H1 (cell line): ENCODE measurements at regions not wholly inside any gene's neighbourhood (a gene's known extent, or its start where the extent isn't known, plus 50 kb on each side); places are given as distances from the start of the nearest gene placed in this dataset.

Source experiments
- CTCF ChIA-PET: fragments of 300-600 bp; sonication (Branson Sonifier 250); formaldehyde crosslinking; loops from one replicate; lab custom pipeline; 2021; ENCODE audit not compliant: partially characterized antibody; lab: Charles Lee
- POLR2A ChIA-PET: fragments of 300-600 bp; sonication (Branson Sonifier 250); formaldehyde crosslinking; loops from one replicate; lab custom pipeline; 2021; ENCODE audit warnings: inconsistent platforms; ENCODE audit not compliant: partially characterized antibody; lab: Charles Lee
- DNase-seq, 2 experiments: peaks; one replicate each; pipeline versions ENCODE4 v3.0.0 to v3.0.0-alpha.2; 2010 to 2022; ENCODE audit warnings: low spot score in 2 of 2, low read depth in 1 of 2, mixed read lengths in 1 of 2
- FAIRE-seq: peaks from 2 replicates; lab custom pipeline; 2011; peaks lifted over from hg19 to GRCh38; lab: Jason Lieb, UNC
- H2AFZ ChIP-seq: 2 replicates; pipeline ENCODE4 v1.8.1; 2012; ENCODE audit warnings: low read length, inconsistent platforms
- H2AK5ac ChIP-seq: 2 replicates; pipeline ENCODE4 v1.6.1; 2013; ENCODE audit warnings: low read depth, low read length
- H2BK120ac ChIP-seq: replicated peaks from 2 replicates; pipeline ENCODE3; 2013; ENCODE audit warnings: low read depth, low read length, inconsistent platforms
- H2BK12ac ChIP-seq: 2 replicates; pipeline ENCODE4 v1.6.1; 2013; ENCODE audit warnings: low read depth, low read length
- H2BK15ac ChIP-seq: 2 replicates; pipeline ENCODE4 v1.6.1; 2013; ENCODE audit warnings: low read length
- H2BK20ac ChIP-seq: 2 replicates; pipeline ENCODE4 v1.6.1; 2013; ENCODE audit warnings: low read length
- H2BK5ac ChIP-seq: 2 replicates; pipeline ENCODE4 v1.6.1; 2013; ENCODE audit warnings: low read depth, low read length
- H3K14ac ChIP-seq: 2 replicates; pipeline ENCODE4 v1.6.1; 2013; ENCODE audit warnings: inconsistent platforms; ENCODE audit not compliant: insufficient read length
- H3K18ac ChIP-seq: 2 replicates; pipeline ENCODE4 v1.6.1; 2013; ENCODE audit warnings: low read length; ENCODE audit errors: extremely low read depth
- H3K23ac ChIP-seq: 2 replicates; pipeline ENCODE4 v1.6.1; 2013; ENCODE audit warnings: inconsistent platforms; ENCODE audit not compliant: insufficient read length
- H3K23me2 ChIP-seq: 2 replicates; pipeline ENCODE4 v1.6.1; 2013; ENCODE audit warnings: low read depth, low read length
- H3K27ac ChIP-seq: 2 replicates; pipeline ENCODE4 v1.6.1; 2011; ENCODE audit warnings: low read depth, low read length, inconsistent platforms
- H3K27me3 ChIP-seq, 4 experiments: replicated peaks in 1 of 4; 1 replicate in 1 of 4; 2 replicates in 3 of 4; pipeline versions ENCODE4 v1.6.1 to v1.8.1; 2011 to 2013; ENCODE audit warnings: low read length in 3 of 4, mild to moderate bottlenecking in 3 of 4, inconsistent platforms in 2 of 4, mixed read lengths in 2 of 4, moderate library complexity in 1 of 4; ENCODE audit not compliant: control insufficient read depth in 3 of 4, insufficient read depth in 3 of 4; ENCODE audit errors: extremely low read depth in 1 of 4
- H3K36me3 ChIP-seq, 4 experiments: 2 replicates each; pipeline versions ENCODE4 v1.6.1 to v1.8.1; 2011 to 2013; ENCODE audit warnings: mild to moderate bottlenecking in 4 of 4, low read length in 3 of 4, moderate library complexity in 2 of 4, control low read depth in 1 of 4, inconsistent platforms in 1 of 4; ENCODE audit not compliant: insufficient read depth in 4 of 4, control insufficient read depth in 2 of 4
- H3K4ac ChIP-seq: replicated peaks from 2 replicates; pipeline ENCODE3; 2013; ENCODE audit warnings: low read length, low read depth, mixed read lengths, inconsistent platforms; ENCODE audit not compliant: insufficient read length
- H3K4me1 ChIP-seq, 4 experiments: replicated peaks in 1 of 4; 1 replicate in 1 of 4; 2 replicates in 3 of 4; pipeline versions ENCODE4 v1.6.1 to v1.8.1; 2011 to 2013; ENCODE audit warnings: low read length in 3 of 4, inconsistent platforms in 2 of 4, mixed read lengths in 1 of 4; ENCODE audit not compliant: insufficient read depth in 4 of 4, control insufficient read depth in 3 of 4
- H3K4me2 ChIP-seq, 2 experiments: 2 replicates each; pipeline versions ENCODE4 v1.6.1 to v1.8.1; 2011 to 2013; ENCODE audit warnings: low read depth in 2 of 2, low read length in 2 of 2, control low read depth in 1 of 2, inconsistent platforms in 1 of 2, mild to moderate bottlenecking in 1 of 2; ENCODE audit not compliant: insufficient read depth in 1 of 2
- H3K4me3 ChIP-seq, 4 experiments: fragments of 200-600, 300-600 bp in 1 of 4; sonication (generic), shearing (Covaris generic), sonication (Bioruptor Twin) in 1 of 4; 2 replicates each; pipeline versions ENCODE4 v1.5.1 to v1.8.1; 2011 to 2016; ENCODE audit warnings: low read length in 4 of 4, low read depth in 3 of 4, control low read depth in 2 of 4, inconsistent platforms in 2 of 4, mild to moderate bottlenecking in 2 of 4, mixed read lengths in 1 of 4, moderate library complexity in 1 of 4; ENCODE audit not compliant: insufficient read depth in 2 of 4; ENCODE audit errors: extremely low read depth in 1 of 4
- H3K56ac ChIP-seq: replicated peaks from 2 replicates; pipeline ENCODE3; 2013; ENCODE audit warnings: low read depth, mild to moderate bottlenecking, mixed read lengths, low read length, inconsistent platforms; ENCODE audit not compliant: insufficient read length
- H3K79me1 ChIP-seq: 2 replicates; pipeline ENCODE4 v1.6.1; 2013; ENCODE audit warnings: low read depth, low read length, control low read depth
- H3K79me2 ChIP-seq, 2 experiments: 2 replicates each; pipeline versions ENCODE4 v1.6.1 to v1.8.1; 2012 to 2013; ENCODE audit warnings: low read length in 2 of 2, mild to moderate bottlenecking in 2 of 2, inconsistent platforms in 1 of 2; ENCODE audit not compliant: insufficient read depth in 2 of 2, control insufficient read depth in 1 of 2
- H3K9ac ChIP-seq, 4 experiments: replicated peaks in 1 of 4; 1 replicate in 1 of 4; 2 replicates in 3 of 4; pipeline versions ENCODE4 v1.6.1 to v1.8.1; 2011 to 2013; ENCODE audit warnings: low read depth in 3 of 4, low read length in 3 of 4, control low read depth in 2 of 4, mild to moderate bottlenecking in 2 of 4, moderate library complexity in 2 of 4, inconsistent platforms in 1 of 4; ENCODE audit errors: extremely low read depth in 1 of 4
- H3K9me3 ChIP-seq, 2 experiments: 2 replicates each; pipeline versions ENCODE4 v1.6.1 to v1.8.1; 2012 to 2013; ENCODE audit warnings: mild to moderate bottlenecking in 2 of 2, moderate library complexity in 2 of 2, control low read depth in 1 of 2, inconsistent platforms in 1 of 2, low read depth in 1 of 2, low read length in 1 of 2, mixed read lengths in 1 of 2; ENCODE audit not compliant: insufficient read depth in 2 of 2
- H4K20me1 ChIP-seq, 2 experiments: replicated peaks in 1 of 2; 2 replicates each; pipeline versions ENCODE3 to v1.8.1; 2011 to 2013; ENCODE audit warnings: inconsistent platforms in 2 of 2, low read length in 2 of 2, mild to moderate bottlenecking in 1 of 2; ENCODE audit not compliant: insufficient read depth in 2 of 2, control insufficient read depth in 1 of 2
- H4K5ac ChIP-seq: 2 replicates; pipeline ENCODE4 v1.6.1; 2013; ENCODE audit warnings: low read length, low read depth, mixed read lengths, inconsistent platforms; ENCODE audit not compliant: insufficient read length
- H4K8ac ChIP-seq: 2 replicates; pipeline ENCODE4 v1.8.0; 2013; ENCODE audit warnings: mild to moderate bottlenecking, moderate library complexity, low read length, inconsistent platforms; ENCODE audit not compliant: insufficient read depth; ENCODE audit errors: extremely low read depth
- H4K91ac ChIP-seq: replicated peaks from 2 replicates; pipeline ENCODE3; 2013; ENCODE audit warnings: low read length, mixed read lengths, inconsistent platforms; ENCODE audit not compliant: insufficient read length
- BACH1 ChIP-seq: IDR thresholded peaks from 2 replicates; pipeline ENCODE4 v1.6.1; 2012; ENCODE audit warnings: low read length, improper control_type of control experiment
- BCL11A ChIP-seq, 2 experiments: IDR thresholded peaks; one replicate each; pipeline ENCODE4 v1.6.1; 2011; ENCODE audit warnings: low read depth in 2 of 2, low read length in 2 of 2, mild to moderate bottlenecking in 2 of 2
- CHD2 ChIP-seq: IDR thresholded peaks from 2 replicates; pipeline ENCODE4 v1.6.1; 2012; ENCODE audit warnings: low read length, improper control_type of control experiment
- EP300 ChIP-seq, 2 experiments: IDR thresholded peaks; 1 replicate in 1 of 2; 2 replicates in 1 of 2; pipeline ENCODE4 v1.6.1; 2011 to 2012; ENCODE audit warnings: low read depth in 2 of 2, low read length in 2 of 2, mild to moderate bottlenecking in 2 of 2, borderline replicate concordance in 1 of 2, inconsistent platforms in 1 of 2, moderate library complexity in 1 of 2
- GABPA ChIP-seq: IDR thresholded peaks from 2 replicates; pipeline ENCODE4 v1.6.1; 2011; ENCODE audit warnings: mild to moderate bottlenecking, low read length, moderate library complexity, borderline replicate concordance; ENCODE audit not compliant: insufficient read depth
- HDAC2 ChIP-seq, 2 experiments: fragments of 300-600 bp in 1 of 2; sonication (generic) in 1 of 2; IDR thresholded peaks; 2 replicates each; pipeline ENCODE4 v1.6.1; 2011 to 2012; ENCODE audit warnings: low read depth in 2 of 2, low read length in 2 of 2, mild to moderate bottlenecking in 2 of 2, moderate library complexity in 2 of 2, borderline replicate concordance in 1 of 2, inconsistent platforms in 1 of 2
- POLR2A ChIP-seq, 2 experiments: IDR thresholded peaks; 1 replicate in 1 of 2; 2 replicates in 1 of 2; pipeline ENCODE4 v1.6.1; 2011; ENCODE audit warnings: low read depth in 2 of 2, low read length in 2 of 2, mild to moderate bottlenecking in 2 of 2; ENCODE audit errors: control extremely low read depth in 1 of 2
- POLR2AphosphoS5 ChIP-seq: IDR thresholded peaks from 2 replicates; pipeline ENCODE4 v1.6.1; 2011; ENCODE audit warnings: low read depth, low read length
- RBBP5 ChIP-seq: IDR thresholded peaks from 2 replicates; pipeline ENCODE4 v1.7.1; 2012; ENCODE audit warnings: low read depth, mild to moderate bottlenecking, inconsistent platforms, low read length, moderate library complexity, borderline replicate concordance
- SIRT6 ChIP-seq: IDR thresholded peaks from one replicate; pipeline ENCODE4 v1.7.1; 2012; ENCODE audit warnings: low read length, inconsistent platforms
- SP2 ChIP-seq: IDR thresholded peaks from 2 replicates; pipeline ENCODE4 v1.6.1; 2012; ENCODE audit warnings: mild to moderate bottlenecking, low read length, inconsistent platforms
- SUZ12 ChIP-seq: fragments of 200-600 bp; sonication (generic); IDR thresholded peaks from 2 replicates; pipeline ENCODE4 v1.6.1; 2012; ENCODE audit warnings: mild to moderate bottlenecking, inconsistent platforms, low read length, moderate library complexity, mixed read lengths
- WGBS, 2 experiments: shearing (Covaris generic) in 1 of 2; methylation state at CpG; one replicate each; pipeline versions ENCODE4 v1.1.6 to v1.1.7; 2013 to 2015; ENCODE audit warnings: low lambda C conversion rate in 2 of 2, mixed read lengths in 2 of 2, inconsistent platforms in 1 of 2, low coverage in 1 of 2, missing lambda C conversion rate in 1 of 2; ENCODE audit not compliant: insufficient replicate concordance in 2 of 2, insufficient coverage in 1 of 2, insufficient read length in 1 of 2; ENCODE audit errors: extremely low coverage in 1 of 2, missing lambda C conversion rate in 1 of 2; 5-methylcytosine and 5-hydroxymethylcytosine counted together
- TF ChIP-seq, protein P1 (sequence below), 3 experiments: IDR thresholded peaks; 1 replicate in 2 of 3; 2 replicates in 1 of 3; pipeline versions ENCODE4 v1.5.1 to v1.6.1; 2011; ENCODE audit warnings: low read length in 3 of 3, mild to moderate bottlenecking in 3 of 3, inconsistent platforms in 2 of 3, low read depth in 1 of 3, moderate library complexity in 1 of 3; ENCODE audit not compliant: insufficient read depth in 1 of 3; ENCODE audit errors: control extremely low read depth in 1 of 3

DNA sequence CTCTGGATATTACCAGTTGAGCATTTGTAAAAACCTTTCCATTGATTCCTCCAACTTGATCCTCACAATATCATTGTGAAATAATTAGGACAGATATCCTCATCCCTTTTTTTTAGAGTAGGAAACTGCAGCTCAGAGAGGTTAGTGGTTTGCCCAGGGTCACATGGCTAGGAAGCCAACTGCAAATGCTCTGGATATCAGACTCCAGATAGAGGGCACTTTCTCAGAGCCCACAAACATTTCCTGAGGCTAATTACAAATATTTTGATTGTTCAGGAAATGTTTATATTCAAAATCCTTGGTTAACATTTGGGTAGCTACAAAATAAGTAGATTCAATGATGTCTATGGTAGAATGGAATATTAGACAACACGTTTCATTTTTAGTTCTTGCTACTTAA lies 154.8 kb upstream of the DPYD start:
- H4K91ac ChIP-seq = no peak overlapping the region
- POLR2A ChIA-PET = no interaction called here
- H3K79me1 ChIP-seq = no peaks in the 10 kb centered on the region
- H2AFZ ChIP-seq = no peak overlapping the region
- no peak overlapping the region for H2BK20ac ChIP-seq
- H3K56ac ChIP-seq = no peak overlapping the region
- H3K27ac ChIP-seq = no peak overlapping the region
- no peak overlapping the region for H3K18ac ChIP-seq
- no peaks in the 10 kb centered on the region for H3K9me3 ChIP-seq
- no peak for FAIRE-seq
- H3K27me3 ChIP-seq = no peaks in the 10 kb centered on the region
- H3K4me2 ChIP-seq = no peak overlapping the region
- H3K4me3 ChIP-seq = no peak overlapping the region
- H3K79me2 ChIP-seq = no peaks in the 10 kb centered on the region
- no peaks in the 10 kb centered on the region for H3K23me2 ChIP-seq
- H3K14ac ChIP-seq = no peak overlapping the region
- no peak overlapping the region for H3K4ac ChIP-seq
- TF ChIP-seq EP300 (IDR thresholded peaks at IDR 0.05; ENCODE audit: borderline replicate concordance in 1 of 2, low read depth in 2 of 2, low read length in 2 of 2) (no peak), HDAC2 (IDR thresholded peaks at IDR 0.05; ENCODE audit: borderline replicate concordance in 1 of 2, low read depth in 2 of 2, low read length in 2 of 2) (no peak), POLR2A (IDR thresholded peaks at IDR 0.05; ENCODE audit: control extremely low read depth in 1 of 2, low read depth in 2 of 2, low read length in 2 of 2) (no peak), POLR2AphosphoS5 (no peak), SIRT6 (no peak), RBBP5 (no peak), BACH1 (no peak), CHD2 (no peak), SP2 (no peak), GABPA (no peak), BCL11A (IDR thresholded peaks at IDR 0.05; ENCODE audit: low read depth in 2 of 2, low read length in 2 of 2) (no peak), SUZ12 (no peak)
- TF ChIP-seq, protein P1, sequence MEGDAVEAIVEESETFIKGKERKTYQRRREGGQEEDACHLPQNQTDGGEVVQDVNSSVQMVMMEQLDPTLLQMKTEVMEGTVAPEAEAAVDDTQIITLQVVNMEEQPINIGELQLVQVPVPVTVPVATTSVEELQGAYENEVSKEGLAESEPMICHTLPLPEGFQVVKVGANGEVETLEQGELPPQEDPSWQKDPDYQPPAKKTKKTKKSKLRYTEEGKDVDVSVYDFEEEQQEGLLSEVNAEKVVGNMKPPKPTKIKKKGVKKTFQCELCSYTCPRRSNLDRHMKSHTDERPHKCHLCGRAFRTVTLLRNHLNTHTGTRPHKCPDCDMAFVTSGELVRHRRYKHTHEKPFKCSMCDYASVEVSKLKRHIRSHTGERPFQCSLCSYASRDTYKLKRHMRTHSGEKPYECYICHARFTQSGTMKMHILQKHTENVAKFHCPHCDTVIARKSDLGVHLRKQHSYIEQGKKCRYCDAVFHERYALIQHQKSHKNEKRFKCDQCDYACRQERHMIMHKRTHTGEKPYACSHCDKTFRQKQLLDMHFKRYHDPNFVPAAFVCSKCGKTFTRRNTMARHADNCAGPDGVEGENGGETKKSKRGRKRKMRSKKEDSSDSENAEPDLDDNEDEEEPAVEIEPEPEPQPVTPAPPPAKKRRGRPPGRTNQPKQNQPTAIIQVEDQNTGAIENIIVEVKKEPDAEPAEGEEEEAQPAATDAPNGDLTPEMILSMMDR (IDR thresholded peaks at IDR 0.05; ENCODE audit: control extremely low read depth in 1 of 3, insufficient read depth in 1 of 3, low read depth in 1 of 3, low read length in 3 of 3) = no peak
- TF ChIP-seq, all 59 proteins: peak for 0
- Histone ChIP-seq H2AK5ac (no peak overlapping the region), H2BK15ac (no peak overlapping the region), H3K4me1 (peaks cover 0 to 2% (median 0%) of the 10 kb centered on the region in 4 experiments; a peak in 1 of 7 replicates), H2BK5ac (no peak overlapping the region), H3K9ac (no peak overlapping the region), H4K20me1 (no peaks in the 10 kb centered on the region), H4K5ac (no peak overlapping the region), H2BK12ac (no peak overlapping the region), H3K36me3 (no peaks in the 10 kb centered on the region), H4K8ac (no peak overlapping the region), H3K23ac (no peak overlapping the region), H2BK120ac (no peak overlapping the region)
- no peak for DNase-seq
- WGBS, 2 experiments = 95% methylated on average over 1 of the region's 1 CpG; no CpG with 5 or more reads in 1 of the 2 experiments
- CTCF ChIA-PET = no interaction called here
